Gastroesophageal sphincter (tissue), 4 donors: ENCODE measurements at regions not wholly inside any gene's neighbourhood (a gene's known extent, or its start where the extent isn't known, plus 50 kb on each side); places are given as distances from the start of the nearest gene placed in this dataset.
"Not testable (repeated sequence)": the region's sequence is repeated elsewhere in the genome, so short reads cannot be mapped to it uniquely, and the experiment has no call there.

ENCODE experiments used
- ATAC-seq: fragments of 150-250 bp; one replicate; pipeline ENCODE4 v1.9.1; 2016; ENCODE audit warnings: mild to moderate bottlenecking, moderate library complexity
- H3K27ac ChIP-seq, 4 donors: fragments of 200-600 bp; sonication (generic) in 3 of 4; 1 replicate in 3 of 4; 2 replicates in 1 of 4; pipeline ENCODE4 v1.5.1; 2016 to 2019
- H3K27me3 ChIP-seq: fragments of 200-600 bp; sonication (generic); one replicate; pipeline ENCODE4 v1.5.1; 2019
- H3K36me3 ChIP-seq, 2 donors: fragments of 200-600 bp; sonication (generic); one replicate each; pipeline ENCODE4 v1.5.1; 2019; ENCODE audit warnings: control low read depth in 1 of 2
- H3K4me1 ChIP-seq, 3 donors: fragments of 200-600 bp; sonication (generic); 1 replicate in 2 of 3; 2 replicates in 1 of 3; pipeline ENCODE4 v1.5.1; 2016 to 2019; ENCODE audit warnings: control low read depth in 2 of 3
- H3K4me3 ChIP-seq, 2 donors: fragments of 200-600 bp; sonication (generic); one replicate each; pipeline ENCODE4 v1.5.1; 2019; ENCODE audit warnings: mild to moderate bottlenecking in 1 of 2, moderate library complexity in 1 of 2
- H3K9me3 ChIP-seq, 3 donors: fragments of 200-600 bp; sonication (generic); one replicate each; pipeline ENCODE4 v1.5.1; 2017 to 2019; ENCODE audit warnings: control low read depth in 2 of 3
- CTCF ChIP-seq, 4 experiments: fragments of 200-600 bp in 2 of 4; fragments of 450-650 bp in 2 of 4; sonication (generic) in 1 of 4; IDR thresholded peaks; one replicate each; pipeline ENCODE4 v1.5.1; 2017 to 2019; ENCODE audit warnings: antibody characterized with exemption in 4 of 4, mild to moderate bottlenecking in 2 of 4, moderate library complexity in 2 of 4
- EP300 ChIP-seq: sonication (generic); formaldehyde crosslinking; IDR thresholded peaks from one replicate; pipeline ENCODE4 v1.6.1; 2017; ENCODE audit warnings: antibody characterized with exemption, mild to moderate bottlenecking
- POLR2A ChIP-seq, 2 donors: fragments of 450-650 bp; IDR thresholded peaks; one replicate each; pipeline ENCODE4 v1.6.1; 2017; ENCODE audit warnings: antibody characterized with exemption in 2 of 2, mild to moderate bottlenecking in 2 of 2, moderate library complexity in 1 of 2
- POLR2AphosphoS5 ChIP-seq: sonication (generic); formaldehyde crosslinking; IDR thresholded peaks from one replicate; pipeline ENCODE4 v1.6.1; 2017; ENCODE audit warnings: antibody characterized with exemption
- WGBS, 2 donors: methylation state at CpG; one replicate each; pipeline ENCODE4 v1.1.5; 2018; ENCODE audit warnings: low coverage in 1 of 2; 5-methylcytosine and 5-hydroxymethylcytosine counted together

- Histone ChIP-seq H3K4me3 (no peak overlapping the region), H3K27ac (no peak overlapping the region), H3K36me3 (no peaks in the 10 kb centered on the region), H3K27me3 (no peaks in the 10 kb centered on the region), H3K9me3 (no peaks in the 10 kb centered on the region), H3K4me1 (peaks cover 0 to 4% (median 0%) of the 10 kb centered on the region in 3 donors)
- TF ChIP-seq EP300: no peak
- no peak for TF ChIP-seq POLR2AphosphoS5
- no peak for TF ChIP-seq CTCF (IDR thresholded peaks at IDR 0.05)
- no peak for TF ChIP-seq POLR2A (IDR thresholded peaks at IDR 0.05)
- 65 to 100% methylated on average over 2 to 5 of the region's 5 CpGs for WGBS, 2 donors
- no peak for ATAC-seq
Observed at GRCh38 chr12:9327320-9327719, 119.1 kb upstream of the PZP start.

GRCh38 chr12:9326849-9327248, 118.7 kb upstream of the PZP start:
- WGBS, 2 donors: 93 to 94% methylated on average over 3 to 9 of the region's 14 CpGs
- not testable (repeated sequence) for H3K27me3 ChIP-seq, H3K9me3 ChIP-seq, H3K4me3 ChIP-seq, H3K4me1 ChIP-seq, ATAC-seq, H3K27ac ChIP-seq, H3K36me3 ChIP-seq

GRCh38 chr12:9326085-9326484, 117.9 kb upstream of the PZP start:
- H3K9me3 ChIP-seq: no peaks in the 10 kb centered on the region
- H3K27me3 ChIP-seq: no peaks in the 10 kb centered on the region
- no peak overlapping the region for H3K4me3 ChIP-seq
- TF ChIP-seq EP300 (no peak), CTCF (IDR thresholded peaks at IDR 0.05) (no peak)
- no peaks in the 10 kb centered on the region for H3K4me1 ChIP-seq
- 52% methylated on average over 4 of the region's 12 CpGs; no CpG with 5 or more reads in 1 of the 2 donors for WGBS, 2 donors
- ATAC-seq: no peak
- no peak overlapping the region for H3K27ac ChIP-seq
- no peaks in the 10 kb centered on the region for H3K36me3 ChIP-seq

- Histone ChIP-seq H3K36me3 (no peaks in the 10 kb centered on the region), H3K9me3 (no peaks in the 10 kb centered on the region), H3K27ac (no peak overlapping the region), H3K27me3 (no peaks in the 10 kb centered on the region), H3K4me3 (no peak overlapping the region), H3K4me1 (no peaks in the 10 kb centered on the region)
- TF ChIP-seq CTCF (IDR thresholded peaks at IDR 0.05) (no peak), EP300 (no peak), POLR2AphosphoS5 (no peak), POLR2A (IDR thresholded peaks at IDR 0.05) (no peak)
- WGBS, 2 donors: 34% methylated on average over 4 of the region's 10 CpGs; no CpG with 5 or more reads in 1 of the 2 donors
- ATAC-seq: no peak
Observed at GRCh38 chr12:9325471-9325870, 117.3 kb upstream of the PZP start.

- Histone ChIP-seq H3K27me3 (no peaks in the 10 kb centered on the region), H3K27ac (no peak overlapping the region), H3K36me3 (no peaks in the 10 kb centered on the region), H3K9me3 (no peaks in the 10 kb centered on the region), H3K4me3 (no peak overlapping the region), H3K4me1 (no peaks in the 10 kb centered on the region)
- WGBS, 2 donors: 100% methylated on average over 2 of the region's 6 CpGs; no CpG with 5 or more reads in 1 of the 2 donors
- no peak for ATAC-seq
- no peak for TF ChIP-seq CTCF (IDR thresholded peaks at IDR 0.05)
- no peak for TF ChIP-seq POLR2AphosphoS5
- TF ChIP-seq EP300: no peak
- TF ChIP-seq POLR2A (IDR thresholded peaks at IDR 0.05): no peak
Observed at GRCh38 chr12:9324782-9325181, 116.6 kb upstream of the PZP start.

GRCh38 chr12:9323144-9323681, 115.0 kb upstream of the PZP start:
- no peak overlapping the region for H3K4me3 ChIP-seq
- ATAC-seq: no peak
- no peaks in the 10 kb centered on the region for H3K4me1 ChIP-seq
- WGBS, 2 donors: 52 to 80% methylated on average over 5 of the region's 5 CpGs
- no peaks in the 10 kb centered on the region for H3K9me3 ChIP-seq
- H3K36me3 ChIP-seq: no peaks in the 10 kb centered on the region
- TF ChIP-seq POLR2AphosphoS5 (no peak), CTCF (IDR thresholded peaks at IDR 0.05) (no peak), POLR2A (IDR thresholded peaks at IDR 0.05) (no peak), EP300 (no peak)
- no peak overlapping the region for H3K27ac ChIP-seq
- no peaks in the 10 kb centered on the region for H3K27me3 ChIP-seq
